SK-N-SH treated with all-trans-retinoic acid at 6 μM for 48 hours (cell line): ENCODE measurements at regions not wholly inside any gene's neighbourhood (a gene's known extent, or its start where the extent isn't known, plus 50 kb on each side); places are given as distances from the start of the nearest gene placed in this dataset.

Experiments
- CREB5 ChIP-seq: fragments of 250-450 bp; sonication (Bioruptor Pico); IDR thresholded peaks from 2 replicates; pipeline ENCODE4 v1.5.1; 2020; ENCODE audit warnings: low read depth, mild to moderate bottlenecking, moderate library complexity
- CSDC2 ChIP-seq: fragments of 250-450 bp; sonication (Bioruptor Pico); IDR thresholded peaks from 2 replicates; pipeline ENCODE4 v1.5.0; 2020; ENCODE audit warnings: mild to moderate bottlenecking, moderate library complexity
- RARB ChIP-seq: fragments of 250-450 bp; sonication (Bioruptor Pico); IDR thresholded peaks from 2 replicates; pipeline ENCODE4 v1.8.0; 2021; ENCODE audit warnings: mild to moderate bottlenecking, moderate library complexity
- TOX ChIP-seq: fragments of 250-450 bp; sonication (Bioruptor Pico); IDR thresholded peaks from 2 replicates; pipeline ENCODE4 v1.8.0; 2021; ENCODE audit warnings: mild to moderate bottlenecking, moderate library complexity, borderline replicate concordance
- TSHZ2 ChIP-seq: fragments of 250-450 bp; sonication (Bioruptor Pico); IDR thresholded peaks from 2 replicates; pipeline ENCODE4 v1.5.0; 2020; ENCODE audit warnings: mild to moderate bottlenecking, moderate library complexity
- ZC3H10 ChIP-seq: fragments of 250-450 bp; sonication (Bioruptor Pico); IDR thresholded peaks from 2 replicates; pipeline ENCODE4 v1.5.1; 2021; ENCODE audit warnings: mild to moderate bottlenecking, moderate library complexity
- ZFP3 ChIP-seq: fragments of 250-450 bp; sonication (Bioruptor Pico); IDR thresholded peaks from 2 replicates; pipeline ENCODE4 v1.5.0; 2020; ENCODE audit warnings: mild to moderate bottlenecking, moderate library complexity
- ZFP30 ChIP-seq: fragments of 450-650 bp; formaldehyde crosslinking; IDR thresholded peaks from 2 replicates; pipeline ENCODE4 v1.5.0; 2022; ENCODE audit warnings: mild to moderate bottlenecking, moderate library complexity

DNA sequence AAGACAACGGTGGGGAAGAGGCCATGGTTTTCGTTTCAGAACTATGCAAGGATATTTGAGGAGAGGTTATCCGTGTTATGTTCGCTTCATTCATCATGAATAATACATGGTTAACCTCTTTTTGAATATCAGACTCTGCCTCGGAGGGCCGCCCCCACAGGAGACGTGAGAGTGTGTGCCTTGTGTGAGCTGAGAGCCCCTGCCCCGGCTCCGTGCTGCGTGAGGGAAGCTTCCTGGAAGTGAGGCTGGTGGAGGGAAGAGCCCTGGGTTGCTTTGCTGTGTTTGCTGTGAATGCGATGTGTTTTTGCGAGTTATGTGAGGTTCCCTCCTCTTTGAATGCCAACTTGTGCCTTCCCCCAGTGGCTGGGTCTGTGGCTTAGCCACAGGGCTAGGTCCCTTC is 146.0 kb upstream of the RTL1 start:
- TF ChIP-seq TOX (no peak), ZFP3 (CRISPR knock-in tag) (no peak), RARB (CRISPR knock-in tag) (no peak), ZFP30 (CRISPR knock-in tag) (no peak), CREB5 (no peak), ZC3H10 (CRISPR knock-in tag) (no peak), CSDC2 (no peak), TSHZ2 (CRISPR knock-in tag) (no peak)
